ACHN (cell line): ENCODE measurements at regions not wholly inside any gene's neighbourhood (a gene's known extent, or its start where the extent isn't known, plus 50 kb on each side); places are given as distances from the start of the nearest gene placed in this dataset.
"Not testable (repeated sequence)": the region's sequence is repeated elsewhere in the genome, so short reads cannot be mapped to it uniquely, and the experiment has no call there.

Experiments used
- DNase-seq: peaks from one replicate; pipeline ENCODE4 v3.0.0-alpha.2; 2015
- in situ Hi-C: cut with HindIII; loops from 2 replicates; pipeline ENCODE4 v1.10.0; 2017; ENCODE audit warnings: low sequenced_read_pairs, low pct_ligation_motif_present, low pct_unique_long_range_greater_than_20kb

- in situ Hi-C loops = no loop called here
- DNase-seq = no peak
Measured at GRCh38 chr14:43359317-43359716, 1147.8 kb downstream of the FSCB start.

DNA sequence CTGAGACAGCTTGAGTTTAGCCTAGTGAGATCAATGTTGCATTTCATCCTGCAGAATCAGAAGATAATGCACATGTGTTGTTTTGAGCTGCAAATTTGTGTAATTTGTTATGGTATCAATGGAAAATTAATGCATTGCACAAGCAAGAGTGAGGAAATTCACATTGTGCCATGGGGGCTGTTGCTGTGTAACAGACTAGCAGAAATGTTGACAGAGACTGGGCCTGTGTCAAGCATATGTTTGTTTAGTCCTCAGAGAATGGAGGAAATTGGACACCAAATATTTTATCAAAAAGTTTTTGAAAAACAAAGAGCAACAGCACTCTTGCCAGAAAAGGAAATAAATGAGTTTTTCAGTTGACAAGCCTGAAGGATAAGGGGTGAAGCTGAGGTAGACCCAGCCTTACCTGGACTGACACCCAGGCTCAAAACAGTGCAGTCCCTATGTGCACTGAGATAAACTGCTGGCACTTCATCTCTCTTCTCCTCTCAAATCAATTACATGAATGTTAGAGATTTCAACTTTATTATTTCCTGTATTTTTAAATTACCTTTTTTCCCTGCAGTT, 1150.0 kb downstream of the FSCB start:
- in situ Hi-C loops = no loop called here
- no peak for DNase-seq

DNA sequence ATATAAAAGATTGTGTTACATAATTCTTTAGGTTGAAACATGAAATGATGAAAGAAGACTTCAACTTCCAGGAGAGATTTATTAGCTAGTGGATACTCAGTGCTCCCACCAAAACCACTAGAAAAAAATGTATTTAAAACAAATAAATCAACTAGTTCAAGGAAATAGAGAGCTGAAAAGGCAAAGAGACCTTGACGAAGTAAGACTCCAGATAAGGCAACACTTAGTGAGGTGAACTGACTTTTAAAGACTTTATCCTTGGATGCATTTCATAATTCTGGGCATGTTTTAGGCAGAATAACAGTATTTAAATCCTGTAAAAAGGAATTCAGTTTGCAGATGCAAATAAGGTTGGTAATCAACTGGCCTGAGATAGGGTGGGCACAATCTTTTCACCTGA, 1150.7 kb downstream of the FSCB start:
- in situ Hi-C loops = no loop called here
- DNase-seq = no peak

DNA sequence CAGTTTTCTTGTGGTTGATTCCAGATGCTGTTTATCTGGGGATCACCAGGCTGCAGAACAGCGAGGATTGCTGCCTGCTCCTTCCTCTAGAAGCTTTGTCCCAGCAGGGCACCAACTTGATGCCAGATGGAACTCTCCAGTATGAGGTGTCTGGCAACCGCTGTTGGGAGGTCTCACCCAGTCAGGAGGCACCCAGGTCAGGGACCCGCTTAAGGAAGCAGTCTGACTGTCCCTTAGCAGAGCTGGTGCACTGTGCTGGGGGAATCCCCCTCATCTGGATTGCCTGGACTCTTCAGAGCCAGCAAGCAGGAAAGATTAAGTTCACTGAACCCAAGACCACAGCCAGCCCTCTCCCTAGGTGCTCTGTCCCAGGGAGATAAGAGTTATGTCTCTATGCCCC, 1165.2 kb downstream of the FSCB start:
- DNase-seq = no peak
- in situ Hi-C loops = no loop called here

- no peak for DNase-seq
- in situ Hi-C loops = no loop called here
Measured at GRCh38 chr14:43338713-43339112, 1168.4 kb downstream of the FSCB start.

GRCh38 chr14:43336351-43336750, 1170.7 kb downstream of the FSCB start:
- in situ Hi-C loops = no loop called here
- DNase-seq = no peak

GRCh38 chr14:43326501-43327407, 1180.3 kb downstream of the FSCB start:
- in situ Hi-C loops, DNase-seq: not testable (repeated sequence)

DNA sequence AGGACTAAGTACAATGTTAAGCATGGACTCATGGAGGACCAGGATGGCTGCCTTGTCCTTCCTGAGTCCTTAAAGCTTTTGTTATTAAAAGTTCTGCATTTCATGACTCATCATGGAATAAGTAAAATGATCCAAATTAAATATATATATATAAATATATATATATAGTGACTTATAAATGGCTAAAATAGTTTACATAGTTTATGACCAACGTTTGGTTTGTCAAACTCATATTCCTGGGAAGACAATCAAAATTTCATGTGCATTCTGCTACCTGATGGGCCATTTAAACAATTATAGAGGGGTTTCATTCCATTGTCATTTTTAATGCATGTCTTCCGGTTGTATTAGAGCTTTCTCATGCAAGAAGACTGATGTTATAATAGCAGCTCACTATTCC, 1190.7 kb downstream of the FSCB start:
- DNase-seq = no peak
- in situ Hi-C loops = no loop called here

GRCh38 chr14:43313719-43314118, 1193.4 kb downstream of the FSCB start:
- in situ Hi-C loops = no loop called here
- DNase-seq = no peak

GRCh38 chr14:43308421-43309110, 1198.5 kb downstream of the FSCB start:
- no peak for DNase-seq
- in situ Hi-C loops = no loop called here

DNA sequence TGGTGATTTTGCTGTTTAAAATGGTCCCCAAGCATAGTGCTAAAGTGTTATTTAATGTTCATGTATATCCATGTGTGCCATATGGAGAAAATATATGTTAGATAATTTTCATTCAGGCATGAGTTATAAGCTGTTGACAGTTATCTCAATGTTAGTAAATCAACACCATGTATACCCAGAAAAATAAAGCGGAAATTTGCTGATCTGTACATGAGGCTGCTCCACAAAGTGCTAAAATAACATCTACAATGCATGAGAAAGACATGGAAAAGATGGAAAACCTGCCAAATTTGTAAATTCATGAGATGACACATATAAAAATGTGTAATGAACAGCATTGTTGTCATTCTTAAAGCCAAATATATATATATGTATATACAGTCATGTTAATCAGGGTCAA, 1199.2 kb downstream of the FSCB start:
- in situ Hi-C loops = no loop called here
- DNase-seq = no peak

DNA sequence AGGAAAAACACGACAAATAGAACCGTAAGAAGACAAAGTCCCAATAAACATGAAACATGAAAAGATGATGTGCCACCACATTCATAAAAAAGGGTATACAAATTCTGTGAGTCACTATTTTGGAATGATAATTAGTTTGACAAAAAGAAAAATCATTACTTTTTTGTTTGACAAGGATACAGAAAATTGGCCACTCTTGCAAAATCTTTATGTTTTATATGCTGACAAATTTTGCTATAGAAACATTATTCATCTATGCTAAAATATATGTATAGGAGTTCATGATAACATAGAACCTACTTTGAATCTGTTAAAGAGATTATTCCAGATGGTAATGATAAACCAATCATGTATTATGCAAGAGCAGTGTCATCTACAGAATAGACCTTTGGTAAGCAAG, 1201.0 kb downstream of the FSCB start:
- in situ Hi-C loops = no loop called here
- no peak for DNase-seq

DNA sequence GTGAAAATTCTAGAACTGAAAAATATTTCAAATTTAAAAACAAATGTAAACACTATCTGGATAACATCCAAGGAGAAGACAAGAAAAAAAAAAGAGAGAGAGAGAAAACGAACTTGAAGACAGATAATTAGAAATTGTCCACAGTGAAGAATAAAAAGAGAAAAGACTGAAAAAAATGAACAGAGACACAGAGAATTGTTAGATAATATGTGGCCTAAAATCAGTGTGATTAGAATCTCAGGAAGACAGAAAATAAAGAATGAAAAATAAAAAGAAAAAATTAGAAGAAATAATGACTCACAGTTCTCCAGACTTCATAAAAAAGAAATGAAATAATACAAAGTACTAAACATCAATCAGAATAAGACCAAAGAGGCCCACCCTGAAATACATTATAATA, 1209.3 kb downstream of the FSCB start:
- in situ Hi-C loops = no loop called here
- no peak for DNase-seq

- in situ Hi-C loops, DNase-seq: not testable (repeated sequence)
Measured at GRCh38 chr14:43296061-43296460, 1211.0 kb downstream of the FSCB start.

DNA sequence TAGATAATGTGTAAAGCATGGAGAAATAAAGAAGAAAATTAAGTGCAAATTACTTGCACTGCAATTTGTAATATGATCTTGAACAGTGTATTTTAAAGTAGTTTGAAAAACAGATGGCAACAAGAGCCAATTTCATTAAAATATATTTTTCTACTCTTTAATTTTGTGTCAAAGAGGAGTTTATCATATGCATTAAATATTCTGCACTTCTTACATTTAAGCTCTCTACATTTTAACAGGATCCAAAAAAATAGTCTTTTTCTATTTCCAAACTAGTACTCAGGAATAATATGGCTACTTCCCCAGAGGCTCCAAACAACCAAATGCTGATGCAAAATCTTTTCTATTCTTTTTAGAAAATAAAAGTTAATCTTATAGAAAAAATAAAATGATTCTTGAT, 1221.5 kb downstream of the FSCB start:
- in situ Hi-C loops = no loop called here
- DNase-seq = no peak

GRCh38 chr14:43260056-43260455, 1247.0 kb downstream of the FSCB start:
- in situ Hi-C loops = no loop called here
- no peak for DNase-seq

- no peak for DNase-seq
- in situ Hi-C loops = no loop called here
Measured at GRCh38 chr14:43258396-43258795, 1248.7 kb downstream of the FSCB start.

DNA sequence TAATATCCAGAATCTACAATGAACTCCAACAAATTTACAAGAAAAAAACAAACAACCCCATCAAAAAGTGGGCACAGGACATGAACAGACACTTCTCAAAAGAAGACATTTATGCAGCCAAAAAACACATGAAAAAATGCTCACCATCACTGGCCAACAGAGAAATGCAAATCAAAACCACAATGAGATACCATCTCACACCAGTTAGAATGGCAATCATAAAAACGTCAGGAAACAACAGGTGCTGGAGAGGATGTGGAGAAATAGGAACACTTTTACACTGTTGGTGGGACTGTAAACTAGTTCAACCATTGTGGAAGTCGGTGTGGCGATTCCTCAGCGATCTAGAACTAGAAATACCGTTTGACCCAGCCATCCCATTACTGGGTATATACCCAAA, 1250.1 kb downstream of the FSCB start:
- DNase-seq, in situ Hi-C loops: not testable (repeated sequence)

- in situ Hi-C loops = no loop called here
- no peak for DNase-seq
Measured at GRCh38 chr14:43252866-43253265, 1254.2 kb downstream of the FSCB start.

DNA sequence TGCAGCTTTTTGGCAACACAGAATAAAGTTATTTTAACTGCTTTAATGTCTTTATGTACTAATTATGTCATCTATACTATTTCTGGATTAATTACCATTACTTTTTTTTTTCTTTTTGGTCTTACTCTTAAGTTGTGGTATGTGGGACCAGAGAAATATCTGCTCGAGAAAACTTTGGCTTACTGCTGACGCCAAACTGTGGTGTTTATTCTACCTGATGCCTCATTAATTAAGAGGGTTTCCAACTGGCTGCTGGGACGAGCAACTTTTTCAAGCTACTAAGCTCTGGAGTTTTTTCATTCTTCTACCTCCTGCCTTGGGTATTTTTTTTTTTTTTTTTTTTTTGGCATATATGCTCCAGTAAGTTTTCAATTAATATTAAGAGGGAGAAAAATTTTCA, 1257.5 kb downstream of the FSCB start:
- DNase-seq = no peak
- in situ Hi-C loops = no loop called here
